MM.1S (cell line): ENCODE measurements at regions not wholly inside any gene's neighbourhood (a gene's known extent, or its start where the extent isn't known, plus 50 kb on each side); places are given as distances from the start of the nearest gene placed in this dataset.
"Not testable (repeated sequence)": the region's sequence is repeated elsewhere in the genome, so short reads cannot be mapped to it uniquely, and the experiment has no call there.

Experiments
- DNase-seq: peaks from one replicate; pipeline ENCODE4 v3.0.0-alpha.2; 2015
- H2AFZ ChIP-seq: fragments of 300-600 bp; sonication (generic); 2 replicates; pipeline ENCODE4 v1.6.0; 2016; ENCODE audit warnings: antibody characterized with exemption, low read length
- H3F3A ChIP-seq: fragments of 300-600 bp; sonication (generic); 2 replicates; pipeline ENCODE4 v1.6.1; 2016; ENCODE audit warnings: mild to moderate bottlenecking, antibody characterized with exemption, low read length, moderate library complexity, mixed read lengths; ENCODE audit not compliant: insufficient read depth
- H3K27ac ChIP-seq: fragments of 300-600 bp; sonication (generic); 2 replicates; pipeline ENCODE4 v1.5.1; 2016; ENCODE audit warnings: mild to moderate bottlenecking, low read length
- H3K27me3 ChIP-seq: fragments of 300-600 bp; sonication (generic); replicated peaks from 2 replicates; pipeline ENCODE4 v1.6.0; 2016; ENCODE audit warnings: low read length; ENCODE audit not compliant: insufficient read depth
- H3K36me3 ChIP-seq: fragments of 300-600 bp; sonication (generic); replicated peaks from 2 replicates; pipeline ENCODE4 v1.6.1; 2016; ENCODE audit warnings: mild to moderate bottlenecking, low read length, mixed read lengths; ENCODE audit not compliant: insufficient read depth
- H3K4me1 ChIP-seq: fragments of 300-600 bp; sonication (generic); 2 replicates; pipeline ENCODE4 v1.6.1; 2016; ENCODE audit warnings: low read length, mixed read lengths
- H3K4me2 ChIP-seq: fragments of 300-600 bp; sonication (generic); 2 replicates; pipeline ENCODE4 v1.6.0; 2016; ENCODE audit warnings: low read depth, low read length
- H3K4me3 ChIP-seq: fragments of 300-600 bp; sonication (generic); 2 replicates; pipeline ENCODE4 v1.5.1; 2016; ENCODE audit warnings: low read length, mixed read lengths
- H3K79me2 ChIP-seq: fragments of 300-600 bp; sonication (generic); 2 replicates; pipeline ENCODE4 v1.6.1; 2016; ENCODE audit warnings: mixed run types, low read length, mixed read lengths
- H3K9ac ChIP-seq: fragments of 300-600 bp; sonication (generic); 2 replicates; pipeline ENCODE4 v1.6.1; 2016; ENCODE audit warnings: low read length, mixed read lengths
- H3K9me2 ChIP-seq: fragments of 300-600 bp; sonication (generic); replicated peaks from 2 replicates; pipeline ENCODE4 v1.6.1; 2016; ENCODE audit warnings: mild to moderate bottlenecking, low read length, mixed read lengths; ENCODE audit not compliant: insufficient read depth
- H3K9me3 ChIP-seq: fragments of 300-600 bp; sonication (generic); replicated peaks from 2 replicates; pipeline ENCODE4 v1.6.1; 2016; ENCODE audit warnings: mild to moderate bottlenecking, low read length, mixed read lengths; ENCODE audit not compliant: insufficient read depth
- H4K20me1 ChIP-seq: fragments of 300-600 bp; sonication (generic); 2 replicates; pipeline ENCODE4 v1.6.1; 2016; ENCODE audit warnings: mild to moderate bottlenecking, low read length, moderate library complexity, mixed read lengths; ENCODE audit not compliant: insufficient read depth
- EZH2 ChIP-seq: fragments of 300-600 bp; sonication (generic); optimal IDR thresholded peaks from 2 replicates; pipeline ENCODE3; 2017; ENCODE audit warnings: low read depth, mild to moderate bottlenecking, antibody characterized with exemption, low read length, mixed read lengths
- EZH2phosphoT487 ChIP-seq: fragments of 300-600 bp; sonication (generic); IDR thresholded peaks from 2 replicates; pipeline ENCODE4 v1.6.1; 2018; ENCODE audit warnings: antibody characterized with exemption, low read length
- TF ChIP-seq, protein P1 (sequence below): fragments of 300-600 bp; sonication (generic); IDR thresholded peaks from 2 replicates; pipeline ENCODE4 v1.5.1; 2016; ENCODE audit warnings: antibody characterized with exemption, low read length, mixed read lengths

DNA sequence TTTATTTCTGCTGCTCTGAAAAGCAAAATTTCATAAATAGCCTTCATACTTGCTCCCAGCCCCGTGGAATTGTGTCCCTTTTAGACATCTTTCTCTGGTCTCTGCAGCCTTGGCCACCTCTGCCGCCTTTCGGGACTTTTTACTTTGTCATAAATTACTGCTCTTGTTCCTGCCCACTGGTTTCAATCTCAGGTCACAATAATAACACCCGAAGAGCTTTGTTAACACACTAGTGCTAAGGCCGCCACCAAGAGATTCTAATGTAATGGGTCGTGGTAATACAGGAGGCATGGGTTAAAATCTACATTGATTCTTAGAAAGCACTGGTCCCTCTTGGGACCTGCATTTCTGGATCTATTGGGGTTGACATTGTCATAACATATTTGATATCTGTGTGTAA, 276.0 kb upstream of the VWC2 start:
- Histone ChIP-seq H3K36me3 (no peaks in the 10 kb centered on the region), H3K9me2 (no peaks in the 10 kb centered on the region), H3K27ac (no peak overlapping the region), H2AFZ (no peak overlapping the region), H3K4me2 (peak overlapping the region; percentile 8; the same call in 1 of the 2 replicates), H3K79me2 (no peaks in the 10 kb centered on the region), H3K4me3 (no peak overlapping the region), H3K27me3 (no peaks in the 10 kb centered on the region), H3K9ac (no peak overlapping the region), H3K4me1 (no peaks in the 10 kb centered on the region), H4K20me1 (no peaks in the 10 kb centered on the region), H3F3A (no peaks in the 10 kb centered on the region), H3K9me3 (no peaks in the 10 kb centered on the region)
- TF ChIP-seq, protein P1, sequence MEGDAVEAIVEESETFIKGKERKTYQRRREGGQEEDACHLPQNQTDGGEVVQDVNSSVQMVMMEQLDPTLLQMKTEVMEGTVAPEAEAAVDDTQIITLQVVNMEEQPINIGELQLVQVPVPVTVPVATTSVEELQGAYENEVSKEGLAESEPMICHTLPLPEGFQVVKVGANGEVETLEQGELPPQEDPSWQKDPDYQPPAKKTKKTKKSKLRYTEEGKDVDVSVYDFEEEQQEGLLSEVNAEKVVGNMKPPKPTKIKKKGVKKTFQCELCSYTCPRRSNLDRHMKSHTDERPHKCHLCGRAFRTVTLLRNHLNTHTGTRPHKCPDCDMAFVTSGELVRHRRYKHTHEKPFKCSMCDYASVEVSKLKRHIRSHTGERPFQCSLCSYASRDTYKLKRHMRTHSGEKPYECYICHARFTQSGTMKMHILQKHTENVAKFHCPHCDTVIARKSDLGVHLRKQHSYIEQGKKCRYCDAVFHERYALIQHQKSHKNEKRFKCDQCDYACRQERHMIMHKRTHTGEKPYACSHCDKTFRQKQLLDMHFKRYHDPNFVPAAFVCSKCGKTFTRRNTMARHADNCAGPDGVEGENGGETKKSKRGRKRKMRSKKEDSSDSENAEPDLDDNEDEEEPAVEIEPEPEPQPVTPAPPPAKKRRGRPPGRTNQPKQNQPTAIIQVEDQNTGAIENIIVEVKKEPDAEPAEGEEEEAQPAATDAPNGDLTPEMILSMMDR = no peak
- TF ChIP-seq EZH2 (no peak), EZH2phosphoT487 (no peak)
- DNase-seq = peak; percentile 33

DNA sequence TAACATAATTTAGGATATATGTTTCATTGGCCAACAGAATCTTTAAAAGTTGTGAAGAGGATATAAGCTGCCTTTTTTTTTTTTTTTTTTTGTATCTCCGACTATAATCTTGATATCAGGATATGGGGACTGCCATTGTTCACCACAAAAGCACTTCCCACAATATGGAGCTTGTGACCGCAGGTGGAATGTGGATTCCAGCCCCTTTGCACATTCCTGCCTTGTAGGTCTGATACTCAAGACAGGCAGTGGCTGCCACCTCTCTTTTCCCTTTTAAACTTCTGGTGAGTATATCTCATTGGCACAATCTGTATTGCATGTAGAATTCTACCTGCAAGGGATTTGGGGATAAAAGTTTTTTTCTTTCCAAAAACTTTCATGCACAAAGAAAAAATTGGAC, 272.7 kb upstream of the VWC2 start:
- TF ChIP-seq, protein P1 = no peak
- TF ChIP-seq EZH2 (no peak), EZH2phosphoT487 (no peak)
- H3F3A ChIP-seq = no peaks in the 10 kb centered on the region
- H3K36me3 ChIP-seq = no peaks in the 10 kb centered on the region
- no peak for DNase-seq
- no peaks in the 10 kb centered on the region for H3K79me2 ChIP-seq
- H3K9ac ChIP-seq = no peak overlapping the region
- no peak overlapping the region for H3K4me2 ChIP-seq
- no peak overlapping the region for H2AFZ ChIP-seq
- H3K4me3 ChIP-seq = no peak overlapping the region
- H3K9me3 ChIP-seq = no peaks in the 10 kb centered on the region
- no peaks in the 10 kb centered on the region for H3K4me1 ChIP-seq
- H3K9me2 ChIP-seq = no peaks in the 10 kb centered on the region
- no peaks in the 10 kb centered on the region for H3K27me3 ChIP-seq
- H3K27ac ChIP-seq = no peak overlapping the region
- no peaks in the 10 kb centered on the region for H4K20me1 ChIP-seq

DNA sequence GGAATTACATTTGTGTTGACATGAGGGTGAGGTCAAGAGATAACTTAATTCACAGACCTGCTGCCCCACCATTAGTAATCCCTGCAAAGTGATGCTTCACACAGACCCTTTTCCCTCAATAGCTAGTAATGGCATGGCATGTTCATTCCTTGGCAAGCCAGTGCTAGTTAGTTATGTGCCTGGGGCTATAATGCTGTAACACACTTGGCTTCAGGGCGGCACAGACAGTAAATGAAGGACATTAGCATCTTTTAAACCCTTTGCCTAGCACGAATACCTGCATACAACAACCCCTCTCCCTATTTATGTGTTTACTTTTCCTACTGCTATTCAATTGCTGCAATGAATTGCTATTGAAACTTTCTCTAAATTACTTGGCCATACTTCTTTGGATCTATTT, 266.2 kb upstream of the VWC2 start:
- not testable (repeated sequence) for H3K27me3 ChIP-seq

DNA sequence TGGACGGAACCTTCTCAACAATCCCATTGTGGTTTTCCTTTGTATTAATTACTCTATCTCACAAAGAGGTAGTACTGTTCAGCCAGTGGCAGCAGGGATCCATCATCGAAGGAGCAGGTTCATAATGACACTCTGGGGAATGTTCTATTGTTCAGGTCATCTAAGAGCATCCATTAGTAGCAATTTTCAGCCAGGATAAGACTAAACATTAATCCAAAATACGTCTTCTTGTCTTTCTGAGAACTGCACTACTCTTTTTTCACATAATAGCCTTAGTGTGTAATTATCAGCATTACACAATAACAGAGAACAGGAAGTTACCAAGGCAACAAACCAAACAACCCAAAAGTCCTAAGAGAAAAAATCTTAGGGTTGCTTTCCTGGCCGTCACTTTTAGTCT, 259.5 kb upstream of the VWC2 start:
- no peaks in the 10 kb centered on the region for H3K9me3 ChIP-seq

More for the DNA sequence above, 266.2 kb upstream of the VWC2 start:
- H3F3A ChIP-seq, H3K27ac ChIP-seq, H3K4me2 ChIP-seq, H4K20me1 ChIP-seq, H3K79me2 ChIP-seq, H3K36me3 ChIP-seq, H3K9me2 ChIP-seq, H2AFZ ChIP-seq, DNase-seq, H3K9me3 ChIP-seq, H3K4me3 ChIP-seq, H3K4me1 ChIP-seq, H3K9ac ChIP-seq: not testable (repeated sequence)

More for the DNA sequence above, 259.5 kb upstream of the VWC2 start:
- Histone ChIP-seq H3K9ac (no peak overlapping the region), H3K4me1 (no peaks in the 10 kb centered on the region), H3K79me2 (no peaks in the 10 kb centered on the region), H3K9me2 (no peaks in the 10 kb centered on the region), H3F3A (no peaks in the 10 kb centered on the region), H3K4me2 (no peak overlapping the region), H3K4me3 (no peak overlapping the region), H3K27ac (no peak overlapping the region), H4K20me1 (no peaks in the 10 kb centered on the region), H2AFZ (no peak overlapping the region), H3K27me3 (no peaks in the 10 kb centered on the region), H3K36me3 (no peaks in the 10 kb centered on the region)
- TF ChIP-seq EZH2phosphoT487 (no peak), EZH2 (no peak)
- TF ChIP-seq, protein P1 = no peak
- no peak for DNase-seq
